ENCODE measurements at regions not wholly inside any gene's neighbourhood (a gene's known extent, or its start where the extent isn't known, plus 50 kb on each side); places are given as distances from the start of the nearest gene placed in this dataset.

- TF ChIP-seq EP300 (IDR thresholded peaks at IDR 0.05) (no peak), POLR2A (IDR thresholded peaks at IDR 0.05) (no peak), POLR2AphosphoS5 (IDR thresholded peaks at IDR 0.05) (no peak), CTCF (IDR thresholded peaks at IDR 0.05) (no peak)
- no peak for DNase-seq
- Histone ChIP-seq H3K9me3 (no peaks in the 10 kb centered on the region), H3K4me1 (no peaks in the 10 kb centered on the region), H3K27ac (no peak overlapping the region), H3K36me3 (no peaks in the 10 kb centered on the region), H3K4me3 (no peak overlapping the region), H3K27me3 (peaks cover 0 to 7% (median 3%) of the 10 kb centered on the region in 3 donors)
- 73 to 81% methylated on average over 9 of the region's 9 CpGs for WGBS, 2 donors
- intact Hi-C loops (cut with DNase I): no loop called here
Measured at GRCh38 chr3:14273901-14274611, 95.4 kb downstream of the LSM3 start.

- WGBS, 2 donors: 78 to 92% methylated on average over 6 of the region's 6 CpGs
- intact Hi-C loops (cut with DNase I): no loop called here
Measured at GRCh38 chr3:14274612-14274936, 96.0 kb downstream of the LSM3 start.

GRCh38 chr3:14274999-14275961, 96.7 kb downstream of the LSM3 start:
- H3K9me3 ChIP-seq: no peaks in the 10 kb centered on the region
- no peak for DNase-seq
- no peaks in the 10 kb centered on the region for H3K36me3 ChIP-seq
- whole genome bisulfite sequencing, 2 donors: 85 to 90% methylated on average over 8 of the region's 8 CpGs
- H3K27me3 ChIP-seq: peaks cover 0 to 7% (median 3%) of the 10 kb centered on the region in 3 donors
- no peak overlapping the region for H3K4me3 ChIP-seq
- no peak overlapping the region for H3K27ac ChIP-seq
- H3K4me1 ChIP-seq: no peaks in the 10 kb centered on the region
- TF ChIP-seq POLR2A (IDR thresholded peaks at IDR 0.05): no peak
- intact Hi-C loops (cut with DNase I): no loop called here

More at GRCh38 chr3:14274612-14274936, 96.0 kb downstream of the LSM3 start:
- H3K27me3 ChIP-seq: peaks cover 0 to 7% (median 3%) of the 10 kb centered on the region in 3 donors
- H3K4me1 ChIP-seq: no peaks in the 10 kb centered on the region
- H3K36me3 ChIP-seq: no peaks in the 10 kb centered on the region
- no peak overlapping the region for H3K27ac ChIP-seq
- no peak overlapping the region for H3K4me3 ChIP-seq
- no peak for DNase-seq
- no peak for TF ChIP-seq POLR2AphosphoS5 (IDR thresholded peaks at IDR 0.05)
- no peak for TF ChIP-seq EP300 (IDR thresholded peaks at IDR 0.05)
- TF ChIP-seq POLR2A (IDR thresholded peaks at IDR 0.05): no peak
- no peak for TF ChIP-seq CTCF (IDR thresholded peaks at IDR 0.05)
- H3K9me3 ChIP-seq: no peaks in the 10 kb centered on the region

GRCh38 chr3:14275962-14276909, 97.6 kb downstream of the LSM3 start:
- intact Hi-C loops (cut with DNase I): no loop called here
- WGBS, 2 donors: 80 to 84% methylated on average over 12 of the region's 12 CpGs
- DNase-seq: no peak

More at GRCh38 chr3:14275962-14276909, 97.6 kb downstream of the LSM3 start:
- Histone ChIP-seq H3K27me3 (peaks cover 0 to 7% (median 3%) of the 10 kb centered on the region in 3 donors), H3K27ac (no peak overlapping the region), H3K9me3 (no peaks in the 10 kb centered on the region), H3K4me3 (no peak overlapping the region), H3K36me3 (no peaks in the 10 kb centered on the region), H3K4me1 (no peaks in the 10 kb centered on the region)
- TF ChIP-seq EP300 (IDR thresholded peaks at IDR 0.05): no peak
- TF ChIP-seq POLR2A (IDR thresholded peaks at IDR 0.05): no peak
- no peak for TF ChIP-seq CTCF (IDR thresholded peaks at IDR 0.05)
- TF ChIP-seq POLR2AphosphoS5 (IDR thresholded peaks at IDR 0.05): no peak
